H9 (cell line): ENCODE measurements at regions not wholly inside any gene's neighbourhood (a gene's known extent, or its start where the extent isn't known, plus 50 kb on each side); places are given as distances from the start of the nearest gene placed in this dataset.

ENCODE experiments used
- DNase-seq: peaks from one replicate; pipeline ENCODE4 v3.0.0-alpha.2; 2017
- H2AFZ ChIP-seq: one replicate; pipeline ENCODE4 v1.6.1; 2013; ENCODE audit warnings: mild to moderate bottlenecking, low read length, control low read depth, moderate library complexity
- H2AK5ac ChIP-seq: 2 replicates; pipeline ENCODE4 v1.6.1; 2013; ENCODE audit warnings: low read length, control low read depth, mixed read lengths; ENCODE audit not compliant: insufficient read length
- H2BK120ac ChIP-seq: one replicate; pipeline ENCODE4 v1.6.1; 2013; ENCODE audit warnings: low read depth, mild to moderate bottlenecking, low read length, control low read depth, inconsistent platforms; ENCODE audit not compliant: poor library complexity, severe bottlenecking
- H2BK12ac ChIP-seq: 2 replicates; pipeline ENCODE4 v1.6.1; 2013; ENCODE audit warnings: low read length, control low read depth, mixed read lengths, low read depth; ENCODE audit not compliant: insufficient read length
- H2BK15ac ChIP-seq: 2 replicates; pipeline ENCODE4 v1.6.1; 2013; ENCODE audit warnings: low read depth, low read length, control low read depth
- H2BK20ac ChIP-seq: one replicate; pipeline ENCODE4 v1.6.1; 2013; ENCODE audit warnings: low read depth, mild to moderate bottlenecking, low read length, control low read depth, inconsistent platforms; ENCODE audit not compliant: poor library complexity, severe bottlenecking
- H2BK5ac ChIP-seq: 2 replicates; pipeline ENCODE4 v1.6.1; 2013; ENCODE audit warnings: low read length, control low read depth, mixed read lengths; ENCODE audit not compliant: insufficient read length
- H3K14ac ChIP-seq: 2 replicates; pipeline ENCODE4 v1.6.1; 2013; ENCODE audit warnings: low read length, control low read depth; ENCODE audit not compliant: insufficient read depth
- H3K18ac ChIP-seq: 2 replicates; pipeline ENCODE4 v1.6.1; 2013; ENCODE audit warnings: low read depth, mild to moderate bottlenecking, mixed read lengths, low read length, control low read depth; ENCODE audit not compliant: insufficient read length
- H3K23ac ChIP-seq: 2 replicates; pipeline ENCODE4 v1.6.1; 2013; ENCODE audit warnings: low read length, control low read depth, mixed read lengths, low read depth; ENCODE audit not compliant: insufficient read length
- H3K23me2 ChIP-seq: 2 replicates; pipeline ENCODE4 v1.6.1; 2013; ENCODE audit warnings: low read depth, mild to moderate bottlenecking, mixed read lengths, low read length, control low read depth; ENCODE audit not compliant: insufficient read length, poor library complexity, severe bottlenecking
- H3K27ac ChIP-seq: 2 replicates; pipeline ENCODE4 v1.5.1; 2013; ENCODE audit warnings: low read length, control low read depth, mixed read lengths, low read depth; ENCODE audit not compliant: insufficient read length
- H3K27me3 ChIP-seq: 2 replicates; pipeline ENCODE4 v1.6.1; 2013; ENCODE audit warnings: low read length, control low read depth, inconsistent platforms; ENCODE audit not compliant: insufficient read depth
- H3K4ac ChIP-seq: 2 replicates; pipeline ENCODE4 v1.6.1; 2013; ENCODE audit warnings: low read depth, mild to moderate bottlenecking, control low read depth, inconsistent platforms, low read length, moderate library complexity
- H3K4me1 ChIP-seq: 2 replicates; pipeline ENCODE4 v1.6.1; 2013; ENCODE audit warnings: low read length, control low read depth, inconsistent platforms; ENCODE audit not compliant: insufficient read depth
- H3K4me2 ChIP-seq: 2 replicates; pipeline ENCODE4 v1.6.1; 2013; ENCODE audit warnings: low read length, control low read depth, mixed read lengths; ENCODE audit not compliant: insufficient read length, insufficient read depth
- H3K56ac ChIP-seq: 2 replicates; pipeline ENCODE4 v1.6.1; 2013; ENCODE audit warnings: low read depth, mild to moderate bottlenecking, mixed read lengths, low read length, control low read depth; ENCODE audit not compliant: insufficient read length
- H3K79me1 ChIP-seq: 2 replicates; pipeline ENCODE4 v1.6.1; 2013; ENCODE audit warnings: low read depth, mild to moderate bottlenecking, moderate library complexity, low read length, control low read depth, inconsistent platforms; ENCODE audit not compliant: insufficient read depth, poor library complexity, severe bottlenecking
- H3K79me2 ChIP-seq: 2 replicates; pipeline ENCODE4 v1.6.1; 2013; ENCODE audit warnings: low read length, control low read depth, inconsistent platforms; ENCODE audit not compliant: insufficient read depth
- H3K9ac ChIP-seq: 2 replicates; pipeline ENCODE4 v1.6.1; 2013; ENCODE audit warnings: low read length, control low read depth, mixed read lengths; ENCODE audit not compliant: insufficient read length; ENCODE audit errors: extremely low read depth
- H3K9me3 ChIP-seq: one replicate; pipeline ENCODE4 v1.6.1; 2013; ENCODE audit warnings: low read depth, low read length, inconsistent platforms; ENCODE audit not compliant: control insufficient read depth
- H3T11ph ChIP-seq: one replicate; pipeline ENCODE4 v1.6.1; 2013; ENCODE audit warnings: mild to moderate bottlenecking, low read length, control low read depth, inconsistent platforms
- H4K20me1 ChIP-seq: one replicate; pipeline ENCODE4 v1.6.1; 2013; ENCODE audit not compliant: control insufficient read depth, insufficient read length, insufficient read depth
- H4K5ac ChIP-seq: 2 replicates; pipeline ENCODE4 v1.6.1; 2013; ENCODE audit warnings: low read depth, mild to moderate bottlenecking, mixed read lengths, low read length, control low read depth; ENCODE audit not compliant: insufficient read length
- H4K8ac ChIP-seq: replicated peaks from 2 replicates; pipeline ENCODE4 v1.6.1; 2013; ENCODE audit warnings: low read length, control low read depth, mixed read lengths, low read depth; ENCODE audit not compliant: insufficient read length
- H4K91ac ChIP-seq: 2 replicates; pipeline ENCODE4 v1.6.1; 2013; ENCODE audit warnings: low read depth, mild to moderate bottlenecking, moderate library complexity, mixed read lengths, low read length, control low read depth; ENCODE audit not compliant: insufficient read length
- H3K27ac Mint-ChIP-seq, 3 experiments: 2 replicates in 2 of 3; 3 replicates in 1 of 3; pipeline ENCODE4 v1.8.0; 2020 to 2021; ENCODE audit warnings: mixed read lengths in 3 of 3, mild to moderate bottlenecking in 1 of 3, moderate library complexity in 1 of 3
- H3K27me3 Mint-ChIP-seq: 2 replicates; pipeline ENCODE4 v1.8.0; 2021; ENCODE audit warnings: low read depth, mild to moderate bottlenecking, moderate library complexity, mixed read lengths
- H3K36me3 Mint-ChIP-seq, 3 experiments: 2 replicates in 2 of 3; 3 replicates in 1 of 3; pipeline ENCODE4 v1.8.0; 2020 to 2021; ENCODE audit warnings: low read depth in 3 of 3, mixed read lengths in 3 of 3; ENCODE audit not compliant: insufficient read depth in 1 of 3
- H3K4me1 Mint-ChIP-seq, 2 experiments: 2 replicates each; pipeline ENCODE4 v1.8.0; 2020; ENCODE audit warnings: mixed read lengths in 2 of 2
- H3K4me3 Mint-ChIP-seq, 2 experiments: 2 replicates in 1 of 2; 3 replicates in 1 of 2; pipeline ENCODE4 v1.8.0; 2020 to 2021; ENCODE audit warnings: mild to moderate bottlenecking in 2 of 2, mixed read lengths in 2 of 2, moderate library complexity in 1 of 2
- H3K9me3 Mint-ChIP-seq, 2 experiments: 2 replicates in 1 of 2; 3 replicates in 1 of 2; pipeline ENCODE4 v1.8.0; 2020; ENCODE audit warnings: mild to moderate bottlenecking in 2 of 2, mixed read lengths in 2 of 2, moderate library complexity in 1 of 2
- CTCF ChIP-seq: fragments of 200-600 bp; sonication (generic); conservative IDR thresholded peaks from 3 replicates; pipeline ENCODE4 v1.8.0; 2021; ENCODE audit warnings: antibody characterized with exemption, mild to moderate bottlenecking

DNA sequence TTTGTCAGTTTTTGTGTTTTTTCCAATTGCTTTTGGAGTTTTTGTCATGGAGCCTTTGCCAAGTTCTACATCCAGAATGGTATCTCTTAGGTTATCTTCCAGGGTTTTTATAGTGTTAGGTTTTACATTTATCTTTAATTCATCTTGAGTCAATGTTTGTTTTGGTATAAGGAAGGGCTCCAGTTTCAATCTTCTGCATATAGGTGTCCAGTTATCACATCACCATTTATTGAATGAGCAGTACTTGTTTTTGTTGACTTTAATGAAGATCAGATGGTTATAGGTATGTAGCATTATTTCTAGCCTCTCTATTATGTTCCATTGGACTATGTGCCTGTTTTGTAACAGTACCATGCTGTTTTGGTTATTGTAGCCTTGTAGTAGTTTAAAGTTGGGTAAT lies 1233.1 kb downstream of the PLA2G4A start:
- H3K27ac ChIP-seq: no peak overlapping the region
- H3K36me3 Mint-ChIP-seq: peaks cover 0 to 5% (median 4%) of the 10 kb centered on the region in 3 experiments; a peak in 3 of 7 replicates
- H2BK12ac ChIP-seq: no peak overlapping the region
- H2AFZ ChIP-seq: no peak overlapping the region
- no peak overlapping the region for H2BK20ac ChIP-seq
- no peak overlapping the region for H4K91ac ChIP-seq
- no peak overlapping the region for H4K5ac ChIP-seq
- H3T11ph ChIP-seq: no peak overlapping the region
- DNase-seq: no peak
- H3K27me3 Mint-ChIP-seq: no peaks in the 10 kb centered on the region
- peaks cover 5 to 24% of the 10 kb centered on the region in 2 experiments for H3K9me3 Mint-ChIP-seq
- H3K18ac ChIP-seq: no peak overlapping the region
- no peak overlapping the region for H4K8ac ChIP-seq
- no peak overlapping the region for H3K23ac ChIP-seq
- H4K20me1 ChIP-seq: no peaks in the 10 kb centered on the region
- no peaks in the 10 kb centered on the region for H3K23me2 ChIP-seq
- no peak overlapping the region for H3K14ac ChIP-seq
- no peak overlapping the region for H2BK120ac ChIP-seq
- no peak overlapping the region for H3K4ac ChIP-seq
- no peaks in the 10 kb centered on the region for H3K79me1 ChIP-seq
- H3K27ac Mint-ChIP-seq: no peak overlapping the region
- H3K4me2 ChIP-seq: no peak overlapping the region
- no peaks in the 10 kb centered on the region for H3K4me1 ChIP-seq
- H3K4me3 Mint-ChIP-seq: no peak overlapping the region
- H3K4me1 Mint-ChIP-seq: no peaks in the 10 kb centered on the region
- H2BK5ac ChIP-seq: no peak overlapping the region
- H2BK15ac ChIP-seq: no peak overlapping the region
- no peaks in the 10 kb centered on the region for H3K27me3 ChIP-seq
- H3K9me3 ChIP-seq: no peaks in the 10 kb centered on the region
- H3K9ac ChIP-seq: no peak overlapping the region
- H2AK5ac ChIP-seq: no peak overlapping the region
- H3K79me2 ChIP-seq: no peaks in the 10 kb centered on the region
- TF ChIP-seq CTCF: no peak
- H3K56ac ChIP-seq: no peak overlapping the region
